C4-2B (cell line): ENCODE measurements at regions not wholly inside any gene's neighbourhood (a gene's known extent, or its start where the extent isn't known, plus 50 kb on each side); places are given as distances from the start of the nearest gene placed in this dataset.
A peak's percentile ranks its signal among the peaks of the same experiment; 100 is the strongest.
"Not testable (repeated sequence)": the region's sequence is repeated elsewhere in the genome, so short reads cannot be mapped to it uniquely, and the experiment has no call there.

ENCODE experiments used
- H3K27ac ChIP-seq: fragments of 450-650 bp; 2 replicates; pipeline ENCODE4 v1.5.1; 2017
- ZFX ChIP-seq: fragments of 450-650 bp; IDR thresholded peaks from 2 replicates; pipeline ENCODE4 v1.6.1; 2017
- TF ChIP-seq, protein P1 (sequence below): fragments of 450-650 bp; conservative IDR thresholded peaks from 2 replicates; pipeline ENCODE4 v1.5.1; 2017; ENCODE audit warnings: mild to moderate bottlenecking

GRCh38 chr10:109664554-109664953 lies 258.8 kb downstream of the XPNPEP1 start:
- H3K27ac ChIP-seq: no peak overlapping the region
- TF ChIP-seq, protein P1, sequence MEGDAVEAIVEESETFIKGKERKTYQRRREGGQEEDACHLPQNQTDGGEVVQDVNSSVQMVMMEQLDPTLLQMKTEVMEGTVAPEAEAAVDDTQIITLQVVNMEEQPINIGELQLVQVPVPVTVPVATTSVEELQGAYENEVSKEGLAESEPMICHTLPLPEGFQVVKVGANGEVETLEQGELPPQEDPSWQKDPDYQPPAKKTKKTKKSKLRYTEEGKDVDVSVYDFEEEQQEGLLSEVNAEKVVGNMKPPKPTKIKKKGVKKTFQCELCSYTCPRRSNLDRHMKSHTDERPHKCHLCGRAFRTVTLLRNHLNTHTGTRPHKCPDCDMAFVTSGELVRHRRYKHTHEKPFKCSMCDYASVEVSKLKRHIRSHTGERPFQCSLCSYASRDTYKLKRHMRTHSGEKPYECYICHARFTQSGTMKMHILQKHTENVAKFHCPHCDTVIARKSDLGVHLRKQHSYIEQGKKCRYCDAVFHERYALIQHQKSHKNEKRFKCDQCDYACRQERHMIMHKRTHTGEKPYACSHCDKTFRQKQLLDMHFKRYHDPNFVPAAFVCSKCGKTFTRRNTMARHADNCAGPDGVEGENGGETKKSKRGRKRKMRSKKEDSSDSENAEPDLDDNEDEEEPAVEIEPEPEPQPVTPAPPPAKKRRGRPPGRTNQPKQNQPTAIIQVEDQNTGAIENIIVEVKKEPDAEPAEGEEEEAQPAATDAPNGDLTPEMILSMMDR: no peak
- TF ChIP-seq ZFX: no peak

DNA sequence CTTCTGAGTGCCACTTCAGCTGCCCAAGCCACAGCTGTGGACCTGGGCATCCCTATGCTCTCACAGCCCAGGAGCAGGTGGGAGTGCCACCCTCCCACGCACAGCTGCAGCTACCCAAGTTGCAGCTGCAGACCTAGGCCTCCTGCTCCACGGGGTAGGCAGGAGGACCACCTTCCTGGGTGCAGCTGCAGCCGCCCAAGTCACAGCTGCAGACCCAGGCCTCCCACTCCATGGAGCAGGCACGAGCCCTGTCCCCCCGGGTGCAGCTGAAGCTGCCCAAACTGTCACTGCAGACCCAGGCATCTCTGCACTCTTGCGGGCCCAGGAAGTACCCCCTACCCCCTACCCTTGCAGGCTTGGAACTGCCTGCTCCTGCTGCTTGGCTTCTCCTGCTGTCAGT lies 260.2 kb downstream of the XPNPEP1 start:
- H3K27ac ChIP-seq: no peak overlapping the region
- no peak for TF ChIP-seq ZFX
- TF ChIP-seq, protein P1: no peak

GRCh38 chr10:109652612-109653011 lies 270.7 kb downstream of the XPNPEP1 start:
- H3K27ac ChIP-seq: not testable (repeated sequence)

DNA sequence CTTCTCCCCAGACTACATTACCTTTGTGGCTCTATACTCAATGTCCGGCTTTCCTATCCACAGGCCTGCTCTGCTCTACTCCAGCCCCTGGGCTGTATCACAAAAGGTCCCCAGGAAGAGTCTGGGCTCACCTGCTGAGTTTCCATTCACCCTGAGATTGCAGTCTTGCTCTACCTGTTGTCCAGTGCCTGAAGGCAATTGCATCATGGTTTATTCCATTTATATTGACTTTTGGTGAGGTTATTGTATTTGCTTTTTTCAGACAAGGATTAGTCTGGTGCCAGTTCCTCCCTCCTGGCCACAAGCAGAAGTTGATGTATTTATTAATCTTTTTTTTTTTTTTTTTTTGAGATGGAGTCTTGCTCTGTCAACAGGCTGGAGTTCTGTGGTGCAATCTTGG lies 273.1 kb downstream of the XPNPEP1 start:
- H3K27ac ChIP-seq: peak overlapping the region; percentile 83
- TF ChIP-seq ZFX: no peak
- TF ChIP-seq, protein P1: no peak

- no peak overlapping the region for H3K27ac ChIP-seq
- TF ChIP-seq, protein P1: peak; percentile 35
- TF ChIP-seq ZFX: no peak
Measured at GRCh38 chr10:109647627-109648026, 275.7 kb downstream of the XPNPEP1 start.

DNA sequence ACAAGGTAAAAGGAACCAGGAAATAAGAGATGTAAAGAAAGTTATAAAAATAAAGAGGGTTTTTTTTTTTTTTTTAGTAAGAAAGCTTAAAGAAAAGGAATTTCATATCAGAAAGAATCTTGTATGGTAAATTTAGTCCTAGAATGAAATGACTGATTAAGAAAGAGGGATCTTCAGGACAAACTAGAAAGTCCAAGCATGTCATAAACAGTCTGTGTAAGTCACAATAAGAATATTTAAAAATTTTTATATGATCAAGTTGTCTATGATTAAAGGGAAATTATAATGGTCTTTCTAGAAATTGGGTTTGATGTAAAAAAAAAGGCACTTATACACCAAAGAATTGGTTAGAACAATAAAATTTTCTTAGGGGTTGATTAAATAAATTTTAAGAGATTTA lies 289.5 kb downstream of the XPNPEP1 start:
- TF ChIP-seq, protein P1: no peak
- TF ChIP-seq ZFX: no peak
- no peak overlapping the region for H3K27ac ChIP-seq

DNA sequence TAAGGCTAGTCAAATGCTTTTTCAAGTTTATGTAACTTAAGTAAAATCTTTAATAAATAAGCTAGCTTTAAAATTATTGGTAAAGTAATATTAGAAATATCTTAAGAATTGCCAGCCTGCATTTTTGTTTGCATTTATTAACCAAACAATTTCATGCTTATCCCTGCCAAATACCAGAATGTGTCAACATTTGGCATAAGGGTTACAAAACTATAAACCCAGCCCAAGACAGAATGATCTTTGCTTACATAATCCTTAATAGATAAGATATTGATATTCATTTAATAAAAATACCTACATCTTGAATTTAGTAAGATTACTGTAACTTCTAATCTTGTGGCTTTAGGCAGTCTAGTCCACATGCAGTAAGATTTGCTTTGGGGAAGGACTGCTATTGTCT lies 290.3 kb downstream of the XPNPEP1 start:
- H3K27ac ChIP-seq: not testable (repeated sequence)

- TF ChIP-seq ZFX: no peak
- no peak overlapping the region for H3K27ac ChIP-seq
Measured at GRCh38 chr10:109624939-109625338, 298.4 kb downstream of the XPNPEP1 start.

DNA sequence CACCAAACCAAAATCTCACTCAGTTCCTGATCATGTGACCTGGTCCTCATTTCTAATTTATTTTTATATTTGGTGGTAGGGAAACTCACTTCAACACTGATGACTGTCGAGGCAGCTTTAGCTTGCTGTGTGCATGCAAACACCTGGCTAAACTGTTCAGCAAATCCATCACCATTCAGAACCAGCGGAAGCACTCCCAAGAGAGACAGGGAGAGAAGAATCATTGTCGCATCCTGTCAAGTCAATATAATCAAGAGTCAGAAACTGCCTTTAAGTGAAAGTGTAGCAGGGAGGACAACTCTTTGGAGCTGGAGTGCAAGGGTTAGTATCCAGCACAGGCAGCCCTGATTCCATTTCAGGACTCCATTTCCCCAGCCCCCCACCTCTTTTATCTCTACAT lies 300.7 kb downstream of the XPNPEP1 start:
- TF ChIP-seq, protein P1: no peak
- TF ChIP-seq ZFX: no peak
- H3K27ac ChIP-seq: no peak overlapping the region
